Smooth muscle cell (in vitro differentiated cells): ENCODE measurements at regions not wholly inside any gene's neighbourhood (a gene's known extent, or its start where the extent isn't known, plus 50 kb on each side); places are given as distances from the start of the nearest gene placed in this dataset.

ENCODE experiments used
- DNase-seq: peaks from one replicate; lab custom pipeline; 2025; ENCODE audit not compliant: unreplicated experiment; lab: John Stamatoyannopoulos, UW
- H2AFZ ChIP-seq: fragments of 200-600 bp; sonication (generic); 2 replicates; pipeline ENCODE4 v1.6.0; 2016; ENCODE audit warnings: antibody characterized with exemption, low read depth, mild to moderate bottlenecking
- H3F3A ChIP-seq: fragments of 200-600 bp; sonication (generic); 2 replicates; pipeline ENCODE4 v1.6.0; 2017; ENCODE audit warnings: antibody characterized with exemption, low read depth
- H3K27ac ChIP-seq: fragments of 200-600 bp; sonication (generic); 2 replicates; pipeline ENCODE4 v1.5.1; 2016; ENCODE audit warnings: low read depth, mild to moderate bottlenecking
- H3K27me3 ChIP-seq: fragments of 200-600 bp; sonication (generic); 2 replicates; pipeline ENCODE4 v1.6.1; 2016; ENCODE audit warnings: low read depth, mild to moderate bottlenecking
- H3K36me3 ChIP-seq: fragments of 200-600 bp; sonication (generic); 2 replicates; pipeline ENCODE4 v1.5.1; 2016; ENCODE audit warnings: low read depth
- H3K4me1 ChIP-seq: fragments of 200-600 bp; sonication (generic); 2 replicates; pipeline ENCODE4 v1.5.1; 2016; ENCODE audit warnings: low read depth
- H3K4me2 ChIP-seq: fragments of 200-600 bp; sonication (generic); 2 replicates; pipeline ENCODE4 v1.6.0; 2016; ENCODE audit warnings: mild to moderate bottlenecking
- H3K4me3 ChIP-seq: fragments of 200-600 bp; sonication (generic); 2 replicates; pipeline ENCODE4 v1.5.1; 2016; ENCODE audit warnings: mild to moderate bottlenecking
- H3K79me2 ChIP-seq: fragments of 200-600 bp; sonication (generic); 2 replicates; pipeline ENCODE4 v1.6.0; 2016; ENCODE audit warnings: low read depth, mild to moderate bottlenecking
- H3K9ac ChIP-seq: fragments of 200-600 bp; sonication (generic); 2 replicates; pipeline ENCODE4 v1.6.0; 2016; ENCODE audit warnings: low read depth
- H3K9me3 ChIP-seq: fragments of 200-600 bp; sonication (generic); replicated peaks from 2 replicates; pipeline ENCODE4 v1.5.1; 2016; ENCODE audit warnings: low read depth
- H4K20me1 ChIP-seq: fragments of 200-600 bp; sonication (generic); 2 replicates; pipeline ENCODE4 v1.6.0; 2016; ENCODE audit warnings: low read depth
- WGBS: methylation state at CpG from one replicate; pipeline ENCODE4 v1.1.7; 2016; ENCODE audit warnings: low lambda C conversion rate; 5-methylcytosine and 5-hydroxymethylcytosine counted together
- TF ChIP-seq, protein P1 (sequence below): fragments of 200-600 bp; sonication (generic); IDR thresholded peaks from 2 replicates; pipeline ENCODE4 v1.5.1; 2017; ENCODE audit warnings: borderline replicate concordance, mild to moderate bottlenecking, antibody characterized with exemption; ENCODE audit not compliant: insufficient read depth, poor library complexity, severe bottlenecking

DNA sequence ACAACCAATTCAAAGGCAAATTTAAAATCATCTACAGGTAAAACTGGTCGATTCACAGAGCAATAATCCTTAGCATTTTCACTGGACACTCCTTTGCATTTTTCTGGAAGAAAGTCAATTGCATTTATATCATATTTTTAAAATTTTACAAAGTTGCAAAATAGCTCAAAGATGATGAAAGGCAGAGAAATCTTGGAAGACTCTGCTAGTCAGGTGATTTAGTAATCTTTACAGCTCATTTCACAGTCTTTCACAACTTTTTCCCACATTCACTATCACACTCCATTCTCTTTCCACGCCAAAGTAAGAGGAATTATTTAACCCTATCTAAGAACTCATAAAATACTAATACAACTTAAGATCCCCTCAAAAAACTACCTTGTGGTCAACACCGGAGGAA is 1063.8 kb downstream of the EFNB2 start:
- Histone ChIP-seq H4K20me1 (no peaks in the 10 kb centered on the region), H3K36me3 (no peaks in the 10 kb centered on the region), H3K9ac (no peak overlapping the region), H3K27me3 (no peaks in the 10 kb centered on the region), H2AFZ (no peak overlapping the region), H3K9me3 (no peaks in the 10 kb centered on the region), H3F3A (no peaks in the 10 kb centered on the region), H3K27ac (no peak overlapping the region), H3K4me3 (no peak overlapping the region), H3K4me2 (no peak overlapping the region), H3K79me2 (no peaks in the 10 kb centered on the region), H3K4me1 (peaks cover 8% of the 10 kb centered on the region)
- DNase-seq: no peak
- TF ChIP-seq, protein P1, sequence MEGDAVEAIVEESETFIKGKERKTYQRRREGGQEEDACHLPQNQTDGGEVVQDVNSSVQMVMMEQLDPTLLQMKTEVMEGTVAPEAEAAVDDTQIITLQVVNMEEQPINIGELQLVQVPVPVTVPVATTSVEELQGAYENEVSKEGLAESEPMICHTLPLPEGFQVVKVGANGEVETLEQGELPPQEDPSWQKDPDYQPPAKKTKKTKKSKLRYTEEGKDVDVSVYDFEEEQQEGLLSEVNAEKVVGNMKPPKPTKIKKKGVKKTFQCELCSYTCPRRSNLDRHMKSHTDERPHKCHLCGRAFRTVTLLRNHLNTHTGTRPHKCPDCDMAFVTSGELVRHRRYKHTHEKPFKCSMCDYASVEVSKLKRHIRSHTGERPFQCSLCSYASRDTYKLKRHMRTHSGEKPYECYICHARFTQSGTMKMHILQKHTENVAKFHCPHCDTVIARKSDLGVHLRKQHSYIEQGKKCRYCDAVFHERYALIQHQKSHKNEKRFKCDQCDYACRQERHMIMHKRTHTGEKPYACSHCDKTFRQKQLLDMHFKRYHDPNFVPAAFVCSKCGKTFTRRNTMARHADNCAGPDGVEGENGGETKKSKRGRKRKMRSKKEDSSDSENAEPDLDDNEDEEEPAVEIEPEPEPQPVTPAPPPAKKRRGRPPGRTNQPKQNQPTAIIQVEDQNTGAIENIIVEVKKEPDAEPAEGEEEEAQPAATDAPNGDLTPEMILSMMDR: no peak
- 69% methylated on average over 3 of the region's 3 CpGs for WGBS

DNA sequence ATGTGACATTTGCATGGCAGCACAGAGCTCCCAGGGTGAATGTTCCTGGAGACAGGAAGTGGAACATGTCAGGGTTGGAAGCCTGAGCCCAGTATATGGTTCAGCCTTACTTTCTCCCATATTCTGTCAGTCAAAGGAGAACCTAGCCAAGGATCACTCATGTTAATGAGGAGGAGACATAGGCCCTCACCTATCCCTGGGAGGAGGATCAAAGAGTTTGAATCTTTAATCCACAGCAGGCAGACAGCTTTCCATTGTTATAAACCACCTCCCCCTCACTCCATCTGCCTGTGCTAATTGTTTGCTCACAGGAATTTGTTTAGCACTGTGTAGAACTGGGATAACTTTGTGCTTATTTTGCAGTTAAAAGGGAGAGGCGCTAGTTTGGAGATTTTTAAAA is 1069.1 kb downstream of the EFNB2 start:
- TF ChIP-seq, protein P1: no peak
- H3K27ac ChIP-seq: no peak overlapping the region
- no peak overlapping the region for H3K9ac ChIP-seq
- H3K4me1 ChIP-seq: no peaks in the 10 kb centered on the region
- WGBS: 79% methylated on average over 1 of the region's 1 CpG
- H3K36me3 ChIP-seq: no peaks in the 10 kb centered on the region
- DNase-seq: no peak
- no peaks in the 10 kb centered on the region for H4K20me1 ChIP-seq
- H3K79me2 ChIP-seq: no peaks in the 10 kb centered on the region
- no peak overlapping the region for H2AFZ ChIP-seq
- no peak overlapping the region for H3K4me2 ChIP-seq
- H3F3A ChIP-seq: no peaks in the 10 kb centered on the region
- no peaks in the 10 kb centered on the region for H3K9me3 ChIP-seq
- no peak overlapping the region for H3K4me3 ChIP-seq
- H3K27me3 ChIP-seq: no peaks in the 10 kb centered on the region

DNA sequence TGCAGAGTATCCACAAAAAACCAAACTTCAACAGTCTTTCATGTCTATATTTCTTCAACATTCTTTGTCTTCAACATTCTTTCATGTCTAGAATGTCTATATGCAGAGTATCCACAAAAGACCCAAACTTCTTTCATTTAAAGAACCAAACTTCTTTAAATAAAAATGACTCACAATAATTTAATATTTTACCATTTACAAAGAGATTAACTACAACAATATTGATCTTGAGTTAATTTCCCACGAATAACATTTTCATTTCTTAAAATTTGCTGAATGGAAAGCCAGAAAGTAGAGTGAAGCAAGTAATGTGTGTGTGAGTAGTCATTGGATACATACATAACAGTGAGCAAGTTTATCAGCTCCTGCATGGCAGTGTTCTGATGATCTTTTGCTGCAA is 1069.7 kb downstream of the EFNB2 start, which contains the start of gene DAOA:
Gene DAOA (plus strand): TSS at position 301 of the 400 bp plus-strand sequence.
- TF ChIP-seq, protein P1: no peak
- H3K27ac ChIP-seq: no peak within 1 kb of the TSS

DNA sequence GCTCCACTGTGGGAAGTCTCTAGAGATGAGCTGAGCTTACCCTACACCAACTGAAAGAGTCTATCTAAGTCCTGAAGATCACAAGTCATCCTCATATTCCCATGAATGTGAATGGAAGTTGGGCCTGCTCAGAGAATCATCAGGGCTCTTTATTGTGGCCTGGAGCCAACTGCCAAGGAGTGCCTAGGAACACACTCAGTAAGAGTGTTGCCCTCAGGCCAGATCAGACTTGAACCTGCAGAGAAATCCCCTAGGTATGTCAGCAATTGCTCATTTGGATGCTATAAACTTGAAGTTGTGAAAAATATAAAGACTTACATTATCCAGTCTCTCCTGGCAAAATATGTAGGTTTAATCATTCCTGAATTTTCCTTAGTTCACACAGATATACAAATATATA is 1070.2 kb downstream of the EFNB2 start:
- Histone ChIP-seq H3K27me3 (no peaks in the 10 kb centered on the region), H4K20me1 (no peaks in the 10 kb centered on the region), H3K4me2 (no peak overlapping the region), H3K4me1 (no peaks in the 10 kb centered on the region), H3K27ac (no peak overlapping the region), H3F3A (no peaks in the 10 kb centered on the region), H3K79me2 (no peaks in the 10 kb centered on the region), H3K36me3 (no peaks in the 10 kb centered on the region), H3K4me3 (no peak overlapping the region), H2AFZ (no peak overlapping the region), H3K9me3 (no peaks in the 10 kb centered on the region), H3K9ac (no peak overlapping the region)
- no peak for DNase-seq
- TF ChIP-seq, protein P1: no peak

More for the DNA sequence above, 1069.7 kb downstream of the EFNB2 start, which contains the start of gene DAOA:
- no peak within 1 kb of the TSS for H3K4me3 ChIP-seq
- H3K36me3 ChIP-seq: no peaks in the 10 kb centered on the region
- H3K27me3 ChIP-seq: no peaks in the 10 kb centered on the region
- H4K20me1 ChIP-seq: no peaks in the 10 kb centered on the region
- no peaks in the 10 kb centered on the region for H3K79me2 ChIP-seq
- no peaks in the 10 kb centered on the region for H3K4me1 ChIP-seq
- H3F3A ChIP-seq: no peaks in the 10 kb centered on the region
- H3K4me2 ChIP-seq: no peak within 1 kb of the TSS
- WGBS: 91% methylated on average over 1 of the region's 1 CpG
- no peak within 1 kb of the TSS for H2AFZ ChIP-seq
- no peak for DNase-seq
- no peak within 1 kb of the TSS for H3K9ac ChIP-seq
- no peaks in the 10 kb centered on the region for H3K9me3 ChIP-seq
